C4-2B (cell line): ENCODE measurements at regions not wholly inside any gene's neighbourhood (a gene's known extent, or its start where the extent isn't known, plus 50 kb on each side); places are given as distances from the start of the nearest gene placed in this dataset.

Experiments
- CTCF ChIP-seq: fragments of 450-650 bp; conservative IDR thresholded peaks from 2 replicates; pipeline ENCODE4 v1.5.1; 2017; ENCODE audit warnings: mild to moderate bottlenecking
- ZFX ChIP-seq: fragments of 450-650 bp; IDR thresholded peaks from 2 replicates; pipeline ENCODE4 v1.6.1; 2017

GRCh38 chr6:105907301-105907700 is 178.8 kb upstream of the PRDM1 start:
- TF ChIP-seq CTCF, result no peak
- no peak for TF ChIP-seq ZFX
